ENCODE measurements at regions not wholly inside any gene's neighbourhood (a gene's known extent, or its start where the extent isn't known, plus 50 kb on each side); places are given as distances from the start of the nearest gene placed in this dataset.

DNA sequence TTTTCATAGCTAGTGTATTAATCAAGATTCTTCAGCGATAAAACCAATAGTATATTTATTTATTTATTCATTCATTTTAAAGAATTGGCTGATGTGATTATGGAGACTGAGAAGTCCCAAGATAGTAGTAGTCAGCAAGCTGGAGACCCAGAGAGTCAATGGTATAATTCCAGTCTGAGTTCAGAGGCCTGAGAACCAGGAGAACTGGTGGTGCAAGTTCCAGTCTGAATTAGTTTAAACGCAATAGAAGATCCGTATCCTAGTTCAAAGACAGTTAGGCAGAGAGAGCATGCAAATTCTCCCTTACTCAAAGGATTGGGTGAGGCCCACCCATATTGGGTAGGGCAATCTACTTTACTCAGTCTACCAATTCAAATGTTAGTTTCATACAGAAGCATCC is 364.2 kb upstream of the RPS23 start (continued):
- TF ChIP-seq ZFP36 (IDR thresholded peaks at IDR 0.05; ENCODE audit: borderline replicate concordance, low read depth, low read length, partially characterized antibody) (no peak), NR2F6 (IDR thresholded peaks at IDR 0.05) (no peak), NR2F6 (CRISPR knock-in tag; IDR thresholded peaks at IDR 0.05) (no peak), KDM4B (CRISPR knock-in tag; IDR thresholded peaks at IDR 0.05) (no peak), HOXA3 (CRISPR knock-in tag; IDR thresholded peaks at IDR 0.05) (no peak)

GRCh38 chr5:82641331-82642003 is 363.3 kb upstream of the RPS23 start:
- no TSS peak for BruUV-seq (replicated peaks)
- Histone ChIP-seq H3K4me3 (replicated peaks in 1 of 3; ENCODE audit: insufficient read depth in 1 of 3, low read depth in 2 of 3, low read length in 3 of 3) (no peak overlapping the region), H3K4me1 (ENCODE audit: insufficient read depth, low read length) (peaks cover 20% of the 10 kb centered on the region), H3K36me3 (replicated peaks in 1 of 2; ENCODE audit: control insufficient read depth in 1 of 2, insufficient read depth in 2 of 2, low read length in 2 of 2) (no peaks in the 10 kb centered on the region), H4K20me1 (ENCODE audit: insufficient read depth, low read length) (no peaks in the 10 kb centered on the region), H3K79me2 (ENCODE audit: insufficient read depth, low read length) (no peaks in the 10 kb centered on the region), H3K9me3 (ENCODE audit: low read length) (no peaks in the 10 kb centered on the region), H3K9ac (ENCODE audit: insufficient read depth, low read depth, low read length) (no peak overlapping the region), H3K27ac (ENCODE audit: extremely low read length, insufficient read depth, low read length) (no peak overlapping the region), H3K27me3 (ENCODE audit: control insufficient read depth in 1 of 2, insufficient read depth in 2 of 2, low read length in 2 of 2) (no peaks in the 10 kb centered on the region), H3K4me2 (ENCODE audit: low read depth, low read length) (no peak overlapping the region), H2AFZ (ENCODE audit: low read length) (no peak overlapping the region)
- CTCF ChIA-PET (ENCODE audit: low intra/inter-chr PET ratio, low total read pairs) = interaction anchor here (0.8 to 1.5 kb wide), 3 partner anchors 289 to 832 kb away, joined by 3 to 9 read pairs (median 7); no protein-coding TSS in a partner anchor
- POLR2A ChIA-PET = interaction anchor here (0.6 to 1.0 kb wide), 2 partner anchors 11 to 255 kb away, joined by 3 read pairs; no protein-coding TSS in a partner anchor
- WGBS (ENCODE audit: low lambda C conversion rate) = 35% methylated on average over 4 of the region's 4 CpGs
- ATAC-seq = peak; percentile 91
- intact Hi-C loops (cut with micrococcal nuclease; ENCODE audit: unreplicated experiment) (loop anchor here (1.0 to 2.0 kb wide), 3 partner anchors 153 to 923 kb away; no protein-coding TSS in a partner anchor), in situ Hi-C loops (cut with HindIII; ENCODE audit: extremely low pct_ligation_motif_present, low pct_unique_long_range_greater_than_20kb) (loop anchor here (10.0 to 25.0 kb wide), 4 partner anchors 153 to 923 kb away; no protein-coding TSS in a partner anchor)
- FAIRE-seq = peak; percentile 90
- peak; percentile 82 for DNase-seq (ENCODE audit: low spot score)
- TF ChIP-seq SAP130 (CRISPR knock-in tag; IDR thresholded peaks at IDR 0.05; ENCODE audit: low read depth) = peak; percentile 44
- 0 out of 2 replicates have a peak, but pooled peaks have one; percentile 58 for TF ChIP-seq GTF3A (CRISPR knock-in tag; conservative IDR thresholded peaks at IDR 0.05)
- peak; percentile 41 to 51; a peak in 2 of 4 replicates for TF ChIP-seq MAFK (conservative IDR thresholded peaks at IDR 0.05 in 1 of 2, IDR thresholded peaks at IDR 0.05 in 1 of 2; ENCODE audit: low read length in 2 of 2)
- TF ChIP-seq SOX13 (IDR thresholded peaks at IDR 0.05) = no peak
- peak in 1 of 2 experiments; percentile 60; a peak in 2 of 4 replicates for TF ChIP-seq SOX13 (CRISPR knock-in tag; conservative IDR thresholded peaks at IDR 0.05 in 1 of 2, IDR thresholded peaks at IDR 0.05 in 1 of 2)
- TF ChIP-seq HDAC6 (IDR thresholded peaks at IDR 0.05; ENCODE audit: low read depth, low read length) = no peak
- no peak for TF ChIP-seq LCORL (IDR thresholded peaks at IDR 0.05)
- peak; percentile 49; the same call in 1 of the 2 replicates for TF ChIP-seq LCORL (CRISPR knock-in tag; IDR thresholded peaks at IDR 0.05)
- TF ChIP-seq MED1 (CRISPR knock-in tag; IDR thresholded peaks at IDR 0.05) = peak; percentile 51
- TF ChIP-seq ZKSCAN8 (CRISPR knock-in tag; IDR thresholded peaks at IDR 0.05; ENCODE audit: borderline replicate concordance) = peak; percentile 30; the same call in 1 of the 2 replicates
- TF ChIP-seq, protein P1, sequence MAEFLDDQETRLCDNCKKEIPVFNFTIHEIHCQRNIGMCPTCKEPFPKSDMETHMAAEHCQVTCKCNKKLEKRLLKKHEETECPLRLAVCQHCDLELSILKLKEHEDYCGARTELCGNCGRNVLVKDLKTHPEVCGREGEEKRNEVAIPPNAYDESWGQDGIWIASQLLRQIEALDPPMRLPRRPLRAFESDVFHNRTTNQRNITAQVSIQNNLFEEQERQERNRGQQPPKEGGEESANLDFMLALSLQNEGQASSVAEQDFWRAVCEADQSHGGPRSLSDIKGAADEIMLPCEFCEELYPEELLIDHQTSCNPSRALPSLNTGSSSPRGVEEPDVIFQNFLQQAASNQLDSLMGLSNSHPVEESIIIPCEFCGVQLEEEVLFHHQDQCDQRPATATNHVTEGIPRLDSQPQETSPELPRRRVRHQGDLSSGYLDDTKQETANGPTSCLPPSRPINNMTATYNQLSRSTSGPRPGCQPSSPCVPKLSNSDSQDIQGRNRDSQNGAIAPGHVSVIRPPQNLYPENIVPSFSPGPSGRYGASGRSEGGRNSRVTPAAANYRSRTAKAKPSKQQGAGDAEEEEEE (CRISPR knock-in tag; IDR thresholded peaks at IDR 0.05; ENCODE audit: borderline replicate concordance) = 0 out of 2 replicates have a peak, but pooled peaks have one; percentile 44
- peak; percentile 38; the same call in 1 of the 2 replicates for TF ChIP-seq ZFP1 (CRISPR knock-in tag; IDR thresholded peaks at IDR 0.05)
- TF ChIP-seq SNAPC2 (CRISPR knock-in tag; IDR thresholded peaks at IDR 0.05) = peak; percentile 33; the same call in 1 of the 2 replicates
- 0 out of 2 replicates have a peak, but pooled peaks have one; percentile 30 for TF ChIP-seq NR2C2 (CRISPR knock-in tag; IDR thresholded peaks at IDR 0.05; ENCODE audit: borderline replicate concordance)
- TF ChIP-seq NKX3-1 (CRISPR knock-in tag; IDR thresholded peaks at IDR 0.05) = 0 out of 2 replicates have a peak, but pooled peaks have one; percentile 29
- 0 out of 4 replicates have a peak, but pooled peaks of 1 of the 2 experiments have one; percentile 29 for TF ChIP-seq KLF16 (CRISPR knock-in tag; IDR thresholded peaks at IDR 0.05)
- TF ChIP-seq, protein P2, sequence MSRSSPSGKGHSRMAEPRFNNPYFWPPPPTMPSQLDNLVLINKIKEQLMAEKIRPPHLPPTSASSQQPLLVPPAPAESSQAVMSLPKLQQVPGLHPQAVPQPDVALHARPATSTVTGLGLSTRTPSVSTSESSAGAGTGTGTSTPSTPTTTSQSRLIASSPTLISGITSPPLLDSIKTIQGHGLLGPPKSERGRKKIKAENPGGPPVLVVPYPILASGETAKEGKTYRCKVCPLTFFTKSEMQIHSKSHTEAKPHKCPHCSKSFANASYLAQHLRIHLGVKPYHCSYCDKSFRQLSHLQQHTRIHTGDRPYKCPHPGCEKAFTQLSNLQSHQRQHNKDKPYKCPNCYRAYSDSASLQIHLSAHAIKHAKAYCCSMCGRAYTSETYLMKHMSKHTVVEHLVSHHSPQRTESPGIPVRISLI (CRISPR knock-in tag; IDR thresholded peaks at IDR 0.05; ENCODE audit: borderline replicate concordance) = 0 out of 2 replicates have a peak, but pooled peaks have one; percentile 10

Data from HepG2 (cell line).